K562 (cell line): ENCODE measurements at regions not wholly inside any gene's neighbourhood (a gene's known extent, or its start where the extent isn't known, plus 50 kb on each side); places are given as distances from the start of the nearest gene placed in this dataset.

Experiments
- ATAC-seq: fragments of 200-7000 bp; cut with Tn5 transposase; 3 replicates; pipeline ENCODE4 v1.9.1; 2020; ENCODE audit warnings: moderate library complexity
- BruUV-seq: library from RNA; stranded (reverse); fragments of 400-500 nt; replicated peaks from 2 replicates; lab custom pipeline; 2021; lab: Mats Ljungman, UMichigan
- CTCF ChIA-PET: fragments of 300-600 bp; formaldehyde crosslinking; extraction: SDS; loops from one replicate; lab custom pipeline; 2021; ENCODE audit warnings: low intra/inter-chr PET ratio; lab: Yijun Ruan, JAX
- POLR2A ChIA-PET: fragments of 300-600, 350-650 bp; sonication (Branson Sonifier 250); formaldehyde crosslinking; extraction: SDS; loops from one replicate; lab custom pipeline; 2021; ENCODE audit warnings: antibody characterized with exemption, inconsistent platforms; lab: Yijun Ruan, JAX
- DNase-seq, 4 experiments: peaks; one replicate each; pipeline versions ENCODE4 v3.0.0 to v3.0.0-alpha.2; 2011 to 2018; ENCODE audit warnings: low spot score in 3 of 4, mixed read lengths in 3 of 4; ENCODE audit errors: extremely low read depth in 1 of 4
- FAIRE-seq: peaks from 2 replicates; lab custom pipeline; 2011; peaks lifted over from hg19 to GRCh38; lab: Jason Lieb, UNC
- H2AFZ ChIP-seq: 2 replicates; pipeline ENCODE4 v1.6.0; 2011; ENCODE audit warnings: low read depth, low read length, control low read depth, inconsistent platforms
- H3K27ac ChIP-seq: fragments of 200-600 bp; 3 replicates; pipeline ENCODE4 v1.8.0; 2011; ENCODE audit warnings: low read depth, mild to moderate bottlenecking, control low read depth, inconsistent platforms, low read length, moderate library complexity, mixed read lengths; ENCODE audit errors: extremely low read depth
- H3K27me3 ChIP-seq, 2 experiments: fragments of 300-600 bp in 1 of 2; 2 replicates in 1 of 2; 3 replicates in 1 of 2; pipeline versions ENCODE4 v1.6.0 to v1.8.0; 2011; ENCODE audit warnings: inconsistent platforms in 2 of 2, low read length in 2 of 2, mild to moderate bottlenecking in 1 of 2, mixed read lengths in 1 of 2, moderate library complexity in 1 of 2; ENCODE audit not compliant: control insufficient read depth in 2 of 2, insufficient read depth in 2 of 2
- H3K36me3 ChIP-seq: fragments of 300-600 bp; 3 replicates; pipeline ENCODE4 v1.8.0; 2011; ENCODE audit warnings: mild to moderate bottlenecking, low read length, inconsistent platforms; ENCODE audit not compliant: control insufficient read depth, insufficient read depth
- H3K4me1 ChIP-seq, 2 experiments: fragments of 200-600 bp in 1 of 2; replicated peaks in 1 of 2; 2 replicates in 1 of 2; 3 replicates in 1 of 2; pipeline versions ENCODE4 v1.5.1 to v1.8.0; 2011; ENCODE audit warnings: inconsistent platforms in 2 of 2, low read length in 2 of 2, mild to moderate bottlenecking in 1 of 2, mixed read lengths in 1 of 2, moderate library complexity in 1 of 2; ENCODE audit not compliant: control insufficient read depth in 2 of 2, insufficient read depth in 2 of 2
- H3K4me2 ChIP-seq: 2 replicates; pipeline ENCODE4 v1.6.1; 2011; ENCODE audit warnings: low read length, control low read depth, inconsistent platforms, mixed read lengths; ENCODE audit not compliant: insufficient read depth
- H3K4me3 ChIP-seq: fragments of 200-600 bp; sonication (generic), shearing (Covaris generic); 2 replicates; pipeline ENCODE4 v1.5.1; 2016; ENCODE audit warnings: control low read depth, inconsistent platforms
- H3K79me2 ChIP-seq: fragments of 200-600 bp; 3 replicates; pipeline ENCODE4 v1.8.0; 2011; ENCODE audit warnings: low read length, inconsistent platforms; ENCODE audit not compliant: control insufficient read depth, insufficient read depth
- H3K9ac ChIP-seq, 2 experiments: 2 replicates each; pipeline versions ENCODE4 v1.6.0 to v1.6.1; 2011; ENCODE audit warnings: low read depth in 2 of 2, low read length in 2 of 2, control low read depth in 1 of 2, inconsistent platforms in 1 of 2, mild to moderate bottlenecking in 1 of 2, mixed read lengths in 1 of 2; ENCODE audit not compliant: insufficient read depth in 1 of 2
- H3K9me1 ChIP-seq: one replicate; pipeline ENCODE4 v1.6.0; 2011; ENCODE audit warnings: inconsistent platforms, mild to moderate bottlenecking, low read length, moderate library complexity; ENCODE audit not compliant: control insufficient read depth, insufficient read depth
- H3K9me3 ChIP-seq: replicated peaks from 2 replicates; pipeline ENCODE4 v1.5.1; 2011; ENCODE audit warnings: low read depth, low read length, inconsistent platforms; ENCODE audit not compliant: control insufficient read depth, insufficient read depth
- H4K20me1 ChIP-seq: replicated peaks from 2 replicates; pipeline ENCODE4 v1.6.1; 2011; ENCODE audit warnings: low read length, inconsistent platforms, mixed read lengths; ENCODE audit not compliant: control insufficient read depth, insufficient read depth
- C11orf30 ChIP-seq: fragments of 450-650 bp; IDR thresholded peaks from 2 replicates; pipeline ENCODE4 v1.6.1; 2016; ENCODE audit warnings: low read depth, mild to moderate bottlenecking
- CBX5 ChIP-seq: IDR thresholded peaks from 2 replicates; pipeline ENCODE4 v1.6.1; 2014; ENCODE audit warnings: low read depth, borderline replicate concordance
- CBX8 ChIP-seq: fragments of 200-600 bp; sonication (generic); IDR thresholded peaks from 2 replicates; pipeline ENCODE4 v1.6.1; 2012; ENCODE audit warnings: borderline replicate concordance, mixed run types, low read depth, mild to moderate bottlenecking, moderate library complexity, mixed read lengths, low read length, control low read depth, inconsistent platforms; ENCODE audit not compliant: poor library complexity, severe bottlenecking; ENCODE audit errors: extremely low read depth
- GTF2B ChIP-seq: IDR thresholded peaks from 2 replicates; pipeline ENCODE4 v1.6.1; 2011; ENCODE audit not compliant: insufficient read length; ENCODE audit errors: extremely low read depth
- MAX ChIP-seq: sonication (generic); formaldehyde crosslinking; IDR thresholded peaks from 2 replicates; pipeline ENCODE4 v1.9.0; 2022; ENCODE audit warnings: mild to moderate bottlenecking, missing genetic modification reagents
- POLR2AphosphoS5 ChIP-seq: IDR thresholded peaks from 2 replicates; pipeline ENCODE4 v1.6.1; 2011; ENCODE audit warnings: mild to moderate bottlenecking, low read depth, low read length, moderate library complexity; ENCODE audit not compliant: control insufficient read depth, insufficient read depth
- RERE ChIP-seq: sonication (generic); formaldehyde crosslinking; IDR thresholded peaks from 2 replicates; pipeline ENCODE4 v1.8.0; 2023; ENCODE audit warnings: missing genetic modification reagents, mild to moderate bottlenecking, borderline replicate concordance
- TRIM24 ChIP-seq, 2 experiments: fragments of 450-650 bp; IDR thresholded peaks; 2 replicates each; pipeline ENCODE4 v1.6.1; 2016
- ZNF395 ChIP-seq: fragments of 200-800 bp; sonication (Bioruptor generic); IDR thresholded peaks from 2 replicates; pipeline ENCODE4 v1.6.1; 2017; ENCODE audit warnings: missing genetic modification characterization, missing compliant biosample characterization
- ZNF41 ChIP-seq: fragments of 250-450 bp; sonication (Bioruptor Pico); conservative IDR thresholded peaks from 2 replicates; pipeline ENCODE4 v1.4.0; 2020; ENCODE audit warnings: mild to moderate bottlenecking
- ZNF507 ChIP-seq: conservative IDR thresholded peaks from 2 replicates; pipeline ENCODE4 v1.6.1; 2017; ENCODE audit warnings: missing genetic modification characterization, missing compliant biosample characterization
- ZNF586 ChIP-seq: fragments of 450-650 bp; formaldehyde crosslinking; conservative IDR thresholded peaks from 2 replicates; pipeline ENCODE4 v1.4.0; 2020; ENCODE audit warnings: mild to moderate bottlenecking, moderate library complexity
- WGBS: fragments of 100-300 bp; shearing (Covaris generic); methylation state at CpG from one replicate; pipeline ENCODE4 v1.1.6; 2016; ENCODE audit warnings: low coverage, mixed read lengths; ENCODE audit not compliant: insufficient coverage; ENCODE audit errors: missing lambda C conversion rate; 5-methylcytosine and 5-hydroxymethylcytosine counted together
- in situ Hi-C: fragments of 300-500 bp; cut with MboI; formaldehyde crosslinking; loops from 4 replicates; pipeline ENCODE4 v1.15.0; 2018; ENCODE audit warnings: inconsistent platforms, mixed read lengths
- intact Hi-C: fragments of 100-400 bp; cut with micrococcal nuclease; formaldehyde crosslinking; loops from 2 replicates; pipeline ENCODE4 v1.14.2; 2022

- H3K4me1 ChIP-seq: no peaks in the 10 kb centered on the region
- TF ChIP-seq RERE: no peak
- no peak for TF ChIP-seq TRIM24 (IDR thresholded peaks at IDR 0.05)
- TF ChIP-seq CBX5: no peak
- no peak for TF ChIP-seq ZNF507 (tag)
- no peak for TF ChIP-seq C11orf30
- TF ChIP-seq ZNF586 (CRISPR knock-in tag): no peak
- no peak for TF ChIP-seq GTF2B
- TF ChIP-seq CBX8: no peak
- no peak for TF ChIP-seq ZNF41 (CRISPR knock-in tag)
- no peak for TF ChIP-seq ZNF395 (CRISPR knock-in tag)
- no peak for TF ChIP-seq POLR2AphosphoS5
- no peak for TF ChIP-seq MAX (CRISPR knock-in tag)
- H4K20me1 ChIP-seq: no peaks in the 10 kb centered on the region
- intact Hi-C loops: no loop called here
- no peaks in the 10 kb centered on the region for H3K36me3 ChIP-seq
- no peak overlapping the region for H3K9ac ChIP-seq
- CTCF ChIA-PET: no interaction called here
- ATAC-seq (no peak), DNase-seq (no peak), FAIRE-seq (no peak)
- H3K9me1 ChIP-seq: no peaks in the 10 kb centered on the region
- no peak overlapping the region for H3K4me2 ChIP-seq
- no peaks in the 10 kb centered on the region for H3K27me3 ChIP-seq
- no TSS peak for BruUV-seq
- H3K79me2 ChIP-seq: no peaks in the 10 kb centered on the region
- no peak overlapping the region for H3K4me3 ChIP-seq
- no peak overlapping the region for H3K27ac ChIP-seq
- POLR2A ChIA-PET: no interaction called here
- no peak overlapping the region for H2AFZ ChIP-seq
- 4% methylated on average over 1 of the region's 1 CpG for WGBS
- in situ Hi-C loops: no loop called here
- peaks cover 4% of the 10 kb centered on the region; the same call in 1 of the 2 replicates for H3K9me3 ChIP-seq
These were observed 174.9 kb upstream of the TRIM24 start for GRCh38 chr7:138285129-138285528.
